Loucy (cell line): ENCODE measurements at regions not wholly inside any gene's neighbourhood (a gene's known extent, or its start where the extent isn't known, plus 50 kb on each side); places are given as distances from the start of the nearest gene placed in this dataset.

Experiments used
- EZH2phosphoT487 ChIP-seq: fragments of 200-600 bp; IDR thresholded peaks from 2 replicates; pipeline ENCODE4 v1.6.1; 2018; ENCODE audit warnings: antibody characterized with exemption, mild to moderate bottlenecking, moderate library complexity, borderline replicate concordance
- TF ChIP-seq, protein P1 (sequence below): fragments of 200-600 bp; sonication (generic); conservative IDR thresholded peaks from 2 replicates; pipeline ENCODE4 v1.5.1; 2014; ENCODE audit warnings: mild to moderate bottlenecking, antibody characterized with exemption, low read length

GRCh38 chr10:61049386-61049785 lies 105.4 kb upstream of the RHOBTB1 start:
- TF ChIP-seq, protein P1, sequence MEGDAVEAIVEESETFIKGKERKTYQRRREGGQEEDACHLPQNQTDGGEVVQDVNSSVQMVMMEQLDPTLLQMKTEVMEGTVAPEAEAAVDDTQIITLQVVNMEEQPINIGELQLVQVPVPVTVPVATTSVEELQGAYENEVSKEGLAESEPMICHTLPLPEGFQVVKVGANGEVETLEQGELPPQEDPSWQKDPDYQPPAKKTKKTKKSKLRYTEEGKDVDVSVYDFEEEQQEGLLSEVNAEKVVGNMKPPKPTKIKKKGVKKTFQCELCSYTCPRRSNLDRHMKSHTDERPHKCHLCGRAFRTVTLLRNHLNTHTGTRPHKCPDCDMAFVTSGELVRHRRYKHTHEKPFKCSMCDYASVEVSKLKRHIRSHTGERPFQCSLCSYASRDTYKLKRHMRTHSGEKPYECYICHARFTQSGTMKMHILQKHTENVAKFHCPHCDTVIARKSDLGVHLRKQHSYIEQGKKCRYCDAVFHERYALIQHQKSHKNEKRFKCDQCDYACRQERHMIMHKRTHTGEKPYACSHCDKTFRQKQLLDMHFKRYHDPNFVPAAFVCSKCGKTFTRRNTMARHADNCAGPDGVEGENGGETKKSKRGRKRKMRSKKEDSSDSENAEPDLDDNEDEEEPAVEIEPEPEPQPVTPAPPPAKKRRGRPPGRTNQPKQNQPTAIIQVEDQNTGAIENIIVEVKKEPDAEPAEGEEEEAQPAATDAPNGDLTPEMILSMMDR: no peak
- TF ChIP-seq EZH2phosphoT487: no peak
